ENCODE measurements at regions not wholly inside any gene's neighbourhood (a gene's known extent, or its start where the extent isn't known, plus 50 kb on each side); places are given as distances from the start of the nearest gene placed in this dataset.

- ATAC-seq (ENCODE audit: low read depth) (no peak), DNase-seq (no peak)
- POLR2A ChIA-PET = no interaction called here
- Mint-ChIP-seq H3K9me3 (peaks cover 10% of the 10 kb centered on the region), H3K27me3 (no peaks in the 10 kb centered on the region), H3K36me3 (no peaks in the 10 kb centered on the region), H3K27ac (no peak overlapping the region), H3K4me3 (no peak overlapping the region), H3K4me1 (no peaks in the 10 kb centered on the region)
These were observed 964.2 kb upstream of the IGFBP7 start for GRCh38 chr4:58074382-58074781.

DNA sequence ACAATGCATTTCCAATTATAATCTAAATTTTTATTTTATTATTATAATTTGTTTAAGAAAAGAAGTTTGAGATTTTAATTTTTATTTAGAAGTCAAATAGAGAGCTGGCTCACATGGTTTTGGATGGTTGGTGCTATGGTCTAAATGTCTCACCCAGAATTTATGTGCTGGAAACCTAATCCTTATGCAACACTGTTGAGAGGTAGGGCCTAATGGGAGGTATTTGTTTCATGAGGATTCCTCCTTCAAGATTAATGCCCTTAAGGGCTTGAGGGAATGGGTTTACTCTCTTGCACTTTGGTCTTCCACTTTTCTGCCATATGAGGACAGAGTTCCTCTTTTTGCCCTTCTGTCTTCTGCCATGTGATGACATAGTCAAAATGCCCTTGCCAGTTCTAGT is 960.5 kb upstream of the IGFBP7 start:
- ATAC-seq (ENCODE audit: low read depth) = no peak
- no peak overlapping the region for H3K27ac Mint-ChIP-seq
- peaks cover 8% of the 10 kb centered on the region for H3K9me3 Mint-ChIP-seq
- no peaks in the 10 kb centered on the region for H3K27me3 Mint-ChIP-seq
- POLR2A ChIA-PET = no interaction called here
- H3K4me3 Mint-ChIP-seq = no peak overlapping the region
- no peak for DNase-seq
- H3K36me3 Mint-ChIP-seq = no peaks in the 10 kb centered on the region
- no peaks in the 10 kb centered on the region for H3K4me1 Mint-ChIP-seq

- no peak overlapping the region for H3K4me3 Mint-ChIP-seq
- POLR2A ChIA-PET = no interaction called here
- no peak overlapping the region for H3K27ac Mint-ChIP-seq
- no peaks in the 10 kb centered on the region for H3K4me1 Mint-ChIP-seq
- no peaks in the 10 kb centered on the region for H3K27me3 Mint-ChIP-seq
- ATAC-seq (ENCODE audit: low read depth) = no peak
- no peak for DNase-seq
- H3K9me3 Mint-ChIP-seq = peaks cover 4% of the 10 kb centered on the region
- no peaks in the 10 kb centered on the region for H3K36me3 Mint-ChIP-seq
These were observed 954.5 kb upstream of the IGFBP7 start for GRCh38 chr4:58064653-58065052.

GRCh38 chr4:58063404-58064160 is 953.4 kb upstream of the IGFBP7 start:
- Mint-ChIP-seq H3K4me3 (no peak overlapping the region), H3K36me3 (no peaks in the 10 kb centered on the region), H3K27ac (no peak overlapping the region), H3K27me3 (no peaks in the 10 kb centered on the region), H3K9me3 (peaks cover 4% of the 10 kb centered on the region), H3K4me1 (no peaks in the 10 kb centered on the region)
- ATAC-seq (ENCODE audit: low read depth) = no peak
- POLR2A ChIA-PET = no interaction called here
- DNase-seq = no peak

- POLR2A ChIA-PET = no interaction called here
- Mint-ChIP-seq H3K36me3 (no peaks in the 10 kb centered on the region), H3K4me3 (no peak overlapping the region), H3K9me3 (peaks cover 2% of the 10 kb centered on the region), H3K27me3 (no peaks in the 10 kb centered on the region), H3K27ac (no peak overlapping the region), H3K4me1 (no peaks in the 10 kb centered on the region)
- no peak for DNase-seq
- ATAC-seq (ENCODE audit: low read depth) = no peak
These were observed 951.8 kb upstream of the IGFBP7 start for GRCh38 chr4:58061967-58062366.

DNA sequence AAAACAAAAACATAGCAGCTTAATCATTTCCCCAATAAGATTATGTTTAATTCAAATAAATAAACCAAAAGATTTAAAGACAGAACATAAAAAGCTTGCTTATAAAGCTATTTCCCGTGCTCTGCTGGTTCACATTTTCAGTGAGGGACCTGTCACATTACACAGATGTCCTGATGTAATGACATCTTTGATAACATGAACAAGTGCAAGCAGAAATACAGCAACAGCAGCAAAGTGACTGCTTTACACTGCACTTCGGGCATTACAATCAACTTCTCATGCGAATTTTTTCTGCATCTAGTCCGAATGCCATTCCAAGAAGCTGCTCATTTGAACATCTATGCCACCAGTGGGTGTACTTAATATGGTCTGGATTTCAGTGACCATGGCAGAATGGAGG is 940.3 kb upstream of the IGFBP7 start:
- H3K4me1 Mint-ChIP-seq = no peaks in the 10 kb centered on the region
- no peaks in the 10 kb centered on the region for H3K36me3 Mint-ChIP-seq
- H3K4me3 Mint-ChIP-seq = no peak overlapping the region
- H3K27me3 Mint-ChIP-seq = no peaks in the 10 kb centered on the region
- DNase-seq (no peak), ATAC-seq (ENCODE audit: low read depth) (no peak)
- H3K27ac Mint-ChIP-seq = no peak overlapping the region
- peaks cover 2% of the 10 kb centered on the region for H3K9me3 Mint-ChIP-seq
- POLR2A ChIA-PET = no interaction called here

DNA sequence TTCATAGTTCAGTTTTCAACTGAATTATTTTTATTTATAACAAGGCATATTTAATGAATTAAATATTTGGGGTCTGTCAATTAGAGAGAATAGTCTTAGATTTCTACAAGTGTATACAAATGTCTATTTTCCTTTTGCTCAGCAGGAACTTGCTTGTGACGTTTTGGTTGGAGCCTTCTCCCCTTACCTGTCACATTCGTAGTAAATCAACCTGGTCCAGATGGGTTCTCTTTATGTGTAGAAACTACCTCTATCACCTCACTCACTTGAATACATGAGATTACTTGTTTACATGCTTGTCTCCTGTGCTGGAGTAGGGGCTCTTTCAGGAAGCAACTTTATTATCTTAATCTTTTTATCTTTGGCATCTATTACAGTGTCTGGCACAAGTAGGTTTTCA is 938.3 kb upstream of the IGFBP7 start:
- ATAC-seq (ENCODE audit: low read depth) = no peak
- no peak overlapping the region for H3K27ac Mint-ChIP-seq
- DNase-seq = no peak
- POLR2A ChIA-PET = no interaction called here
- no peaks in the 10 kb centered on the region for H3K36me3 Mint-ChIP-seq
- no peaks in the 10 kb centered on the region for H3K4me1 Mint-ChIP-seq
- H3K4me3 Mint-ChIP-seq = no peak overlapping the region
- no peaks in the 10 kb centered on the region for H3K27me3 Mint-ChIP-seq
- peaks cover 2% of the 10 kb centered on the region for H3K9me3 Mint-ChIP-seq

DNA sequence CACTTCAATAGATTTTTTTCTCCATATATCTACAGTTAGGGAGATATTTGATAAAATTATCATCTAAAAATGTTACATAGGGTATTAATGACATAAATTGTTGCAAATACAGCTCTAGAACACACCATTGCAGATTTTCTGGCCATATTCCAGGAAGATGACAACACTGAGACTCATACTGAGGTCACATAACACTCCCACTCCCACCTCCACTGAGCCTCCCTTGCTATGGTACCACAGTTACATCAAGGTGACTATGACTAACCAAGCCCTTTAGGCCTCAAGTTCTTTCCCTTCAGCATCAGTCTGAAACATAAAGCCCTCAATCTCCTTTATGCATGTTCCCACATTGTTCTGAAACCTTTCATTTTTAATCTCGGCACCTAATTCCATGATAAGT is 932.0 kb upstream of the IGFBP7 start:
- Mint-ChIP-seq H3K27ac (no peak overlapping the region), H3K9me3 (peaks cover 5% of the 10 kb centered on the region), H3K4me1 (no peaks in the 10 kb centered on the region), H3K36me3 (no peaks in the 10 kb centered on the region), H3K4me3 (no peak overlapping the region), H3K27me3 (no peaks in the 10 kb centered on the region)
- DNase-seq = no peak
- POLR2A ChIA-PET = no interaction called here
- ATAC-seq (ENCODE audit: low read depth) = no peak

GRCh38 chr4:57993944-57994343 is 883.8 kb upstream of the IGFBP7 start:
- H3K9me3 Mint-ChIP-seq = peaks cover 4% of the 10 kb centered on the region
- POLR2A ChIA-PET = no interaction called here
- H3K27me3 Mint-ChIP-seq = no peaks in the 10 kb centered on the region
- H3K4me1 Mint-ChIP-seq = no peaks in the 10 kb centered on the region
- H3K4me3 Mint-ChIP-seq = no peak overlapping the region
- no peaks in the 10 kb centered on the region for H3K36me3 Mint-ChIP-seq
- ATAC-seq (ENCODE audit: low read depth) (no peak), DNase-seq (no peak)
- H3K27ac Mint-ChIP-seq = no peak overlapping the region

DNA sequence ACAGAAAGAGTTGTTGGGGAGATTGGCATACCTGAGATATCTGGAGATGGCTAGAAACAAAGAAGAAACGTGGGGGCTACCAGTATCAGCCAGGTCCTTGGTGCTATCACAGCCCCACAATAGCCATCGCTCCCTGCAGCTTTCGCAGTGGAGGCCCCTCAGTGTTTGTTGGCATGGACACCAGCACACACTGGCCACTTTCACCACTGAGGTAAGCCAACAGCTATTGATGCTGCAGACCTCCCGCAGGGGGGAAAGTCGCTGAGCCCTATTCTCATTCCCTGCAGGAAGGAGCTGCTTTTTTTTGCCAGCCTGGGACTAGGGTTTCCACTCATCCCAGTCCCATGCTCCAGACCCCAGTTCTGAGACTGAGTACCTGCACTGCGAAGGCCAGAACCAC is 879.2 kb upstream of the IGFBP7 start:
- Mint-ChIP-seq H3K4me3 (no peak overlapping the region), H3K9me3 (peaks cover 4% of the 10 kb centered on the region), H3K4me1 (no peaks in the 10 kb centered on the region), H3K36me3 (no peaks in the 10 kb centered on the region), H3K27me3 (no peaks in the 10 kb centered on the region), H3K27ac (no peak overlapping the region)
- ATAC-seq (ENCODE audit: low read depth) = no peak
- no peak for DNase-seq
- POLR2A ChIA-PET = no interaction called here

DNA sequence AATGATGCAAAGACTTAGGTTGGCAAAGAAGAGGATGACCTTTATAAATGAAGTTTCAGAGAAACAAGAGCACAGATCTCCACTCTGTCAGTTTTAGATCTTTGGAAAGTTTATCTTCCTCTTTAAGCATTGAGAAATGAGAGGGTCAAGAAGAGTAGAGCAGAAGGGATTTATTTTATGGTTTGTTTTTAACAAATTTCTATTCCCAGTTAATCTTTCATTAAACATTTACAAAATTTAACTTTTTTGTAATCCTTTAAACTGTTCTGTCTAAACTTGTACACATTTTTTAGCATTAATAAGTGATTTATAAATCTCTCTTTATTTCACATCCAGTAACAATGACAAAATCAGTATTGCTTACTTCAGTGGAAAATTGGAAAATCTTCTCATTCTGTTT is 875.0 kb upstream of the IGFBP7 start:
- Mint-ChIP-seq H3K27ac (no peak overlapping the region), H3K4me1 (no peaks in the 10 kb centered on the region), H3K9me3 (no peaks in the 10 kb centered on the region), H3K27me3 (no peaks in the 10 kb centered on the region), H3K4me3 (no peak overlapping the region), H3K36me3 (no peaks in the 10 kb centered on the region)
- POLR2A ChIA-PET = no interaction called here
- no peak for ATAC-seq (ENCODE audit: low read depth)
- no peak for DNase-seq

GRCh38 chr4:57981123-57981522 is 870.9 kb upstream of the IGFBP7 start:
- H3K9me3 Mint-ChIP-seq = no peaks in the 10 kb centered on the region
- ATAC-seq (ENCODE audit: low read depth) (no peak), DNase-seq (no peak)
- no peak overlapping the region for H3K4me3 Mint-ChIP-seq
- POLR2A ChIA-PET = no interaction called here
- H3K4me1 Mint-ChIP-seq = no peaks in the 10 kb centered on the region
- no peaks in the 10 kb centered on the region for H3K36me3 Mint-ChIP-seq
- H3K27ac Mint-ChIP-seq = no peak overlapping the region
- H3K27me3 Mint-ChIP-seq = no peaks in the 10 kb centered on the region

DNA sequence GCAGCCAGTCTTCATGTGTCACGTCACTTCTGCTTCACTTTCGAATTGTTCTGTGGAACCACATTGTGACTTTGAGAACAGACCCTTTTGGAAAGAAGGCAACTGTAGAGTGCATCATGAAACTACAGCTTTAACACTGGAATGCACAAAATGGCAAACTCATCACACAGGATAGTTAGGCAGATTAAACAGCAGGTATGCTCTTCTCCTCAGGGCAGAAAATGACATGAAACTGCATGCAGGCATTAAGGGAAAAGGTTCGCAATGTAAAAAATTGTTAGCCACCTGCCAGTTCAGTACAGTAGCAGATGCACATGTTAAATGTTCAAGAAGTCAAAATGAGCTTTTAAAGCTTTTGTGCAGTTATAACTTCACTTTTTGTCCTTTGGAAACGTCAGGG is 864.6 kb upstream of the IGFBP7 start:
- DNase-seq (no peak), ATAC-seq (ENCODE audit: low read depth) (no peak)
- H3K27me3 Mint-ChIP-seq = no peaks in the 10 kb centered on the region
- no peak overlapping the region for H3K27ac Mint-ChIP-seq
- no peaks in the 10 kb centered on the region for H3K36me3 Mint-ChIP-seq
- H3K9me3 Mint-ChIP-seq = peaks cover 2% of the 10 kb centered on the region
- POLR2A ChIA-PET = no interaction called here
- no peaks in the 10 kb centered on the region for H3K4me1 Mint-ChIP-seq
- H3K4me3 Mint-ChIP-seq = no peak overlapping the region

DNA sequence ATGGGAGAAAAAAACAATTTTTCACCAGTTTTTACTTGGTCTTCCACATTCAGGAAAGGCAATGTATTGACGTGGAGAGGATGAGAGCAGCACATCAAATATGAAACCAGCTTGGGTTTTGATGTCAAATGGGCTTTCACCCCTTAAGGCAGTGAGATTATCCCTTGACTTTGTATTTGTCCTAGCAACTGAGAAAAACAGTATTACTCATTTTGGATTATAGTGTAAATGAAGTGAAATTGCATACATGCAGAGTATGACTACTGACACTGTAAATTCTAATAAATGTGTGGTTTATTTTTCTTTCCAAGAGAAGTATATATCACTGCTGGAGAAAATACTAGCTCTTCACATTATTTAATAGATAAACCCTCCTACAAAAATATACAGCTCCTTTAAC is 863.6 kb upstream of the IGFBP7 start:
- no peak overlapping the region for H3K27ac Mint-ChIP-seq
- ATAC-seq (ENCODE audit: low read depth) = no peak
- no peaks in the 10 kb centered on the region for H3K36me3 Mint-ChIP-seq
- DNase-seq = no peak
- POLR2A ChIA-PET = no interaction called here
- no peaks in the 10 kb centered on the region for H3K27me3 Mint-ChIP-seq
- peaks cover 2% of the 10 kb centered on the region for H3K9me3 Mint-ChIP-seq
- no peak overlapping the region for H3K4me3 Mint-ChIP-seq
- H3K4me1 Mint-ChIP-seq = no peaks in the 10 kb centered on the region

GRCh38 chr4:57971261-57971660 is 861.1 kb upstream of the IGFBP7 start:
- Mint-ChIP-seq H3K27me3 (no peaks in the 10 kb centered on the region), H3K36me3 (no peaks in the 10 kb centered on the region), H3K4me3 (no peak overlapping the region), H3K27ac (no peak overlapping the region), H3K4me1 (no peaks in the 10 kb centered on the region), H3K9me3 (peaks cover 5% of the 10 kb centered on the region)
- ATAC-seq (ENCODE audit: low read depth) (no peak), DNase-seq (no peak)
- POLR2A ChIA-PET = no interaction called here

Data from activated naive CD8-positive, alpha-beta T cell treated with anti-CD3 and anti-CD28 coated beads, Interleukin-2, amount 10 ng/mL, durations not matched to agents 7 days and 5 days (primary cell).